ENCODE measurements at regions not wholly inside any gene's neighbourhood (a gene's known extent, or its start where the extent isn't known, plus 50 kb on each side); places are given as distances from the start of the nearest gene placed in this dataset.

DNA sequence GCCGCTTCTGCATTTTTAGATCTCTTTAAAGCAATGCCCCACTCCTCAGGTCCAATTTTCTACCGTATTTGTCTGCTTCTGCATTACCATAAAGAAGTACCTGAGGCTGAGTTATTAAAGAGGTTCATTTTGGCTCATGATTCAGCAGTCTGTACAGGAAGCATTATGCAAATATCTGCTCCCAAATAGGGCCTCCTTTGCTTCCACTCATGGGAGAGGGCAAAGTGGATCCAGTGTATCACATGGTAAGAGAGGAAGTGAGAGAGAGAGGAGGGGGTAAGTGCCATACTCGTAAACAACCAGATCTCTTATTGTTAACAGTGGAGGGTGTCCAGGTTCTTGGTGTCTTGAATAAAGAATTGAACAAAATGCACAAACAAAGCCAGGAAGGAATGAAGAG, 316.1 kb upstream of the SEL1L start:
- DNase-seq, result no peak

DNA sequence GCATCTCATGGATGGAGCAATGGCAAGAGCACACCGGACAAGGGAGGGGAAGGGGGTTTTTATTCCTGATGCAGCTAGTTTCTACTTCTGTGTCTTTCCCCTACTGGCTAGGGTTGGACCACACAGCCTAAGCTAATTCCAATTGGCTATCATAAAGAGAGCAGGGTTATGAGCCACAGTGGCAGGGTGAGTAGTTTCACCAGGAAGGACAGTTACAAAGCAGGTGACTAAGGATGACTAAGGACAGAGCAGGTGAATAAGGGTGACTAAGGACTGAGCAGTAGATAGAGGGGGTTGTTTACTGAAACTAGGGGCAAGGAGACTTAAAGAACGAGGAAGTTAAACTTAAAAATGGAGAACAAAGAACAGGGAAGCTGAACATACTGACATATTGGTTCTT, 321.4 kb upstream of the SEL1L start:
- no peak for DNase-seq

DNA sequence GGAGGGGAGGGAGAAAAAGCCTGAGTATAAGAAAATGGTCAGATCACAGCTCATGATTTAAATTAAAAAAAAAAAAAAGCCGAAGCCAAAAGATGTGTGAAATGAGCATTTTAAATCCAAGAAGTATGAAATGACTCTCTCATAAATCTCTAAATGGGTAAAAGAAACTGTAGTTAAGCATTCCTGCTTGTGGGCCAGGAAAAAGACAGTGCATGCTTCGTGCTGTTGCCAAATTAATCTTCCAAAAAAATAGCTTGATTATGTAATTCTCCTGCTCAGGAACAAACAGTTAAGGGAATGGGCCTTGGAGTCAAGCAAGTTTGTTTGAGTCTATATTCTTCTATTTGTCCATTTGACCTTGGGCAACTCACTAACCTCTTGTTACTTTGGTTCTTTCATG, 325.4 kb upstream of the SEL1L start:
- no peak for DNase-seq

DNA sequence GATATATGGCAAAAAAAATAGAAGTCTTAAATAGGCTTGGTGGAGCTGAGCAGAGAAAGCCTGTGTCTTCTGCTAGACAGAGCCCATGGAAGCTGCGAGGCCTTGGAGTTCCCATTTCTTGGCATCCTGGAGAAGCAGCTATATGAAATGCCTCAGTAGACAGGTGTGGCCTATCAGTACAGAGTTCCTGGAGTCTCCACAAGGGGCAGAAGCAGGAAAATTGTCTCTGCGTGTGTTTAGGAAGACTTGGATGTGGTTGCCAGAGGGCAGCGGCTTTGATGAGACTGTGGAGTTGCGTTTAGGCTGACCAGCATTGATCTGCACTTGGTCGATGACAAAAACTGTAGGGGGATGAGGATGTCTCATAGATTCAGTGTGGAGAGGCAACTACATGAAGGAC, 334.5 kb upstream of the SEL1L start:
- no peak for DNase-seq

DNA sequence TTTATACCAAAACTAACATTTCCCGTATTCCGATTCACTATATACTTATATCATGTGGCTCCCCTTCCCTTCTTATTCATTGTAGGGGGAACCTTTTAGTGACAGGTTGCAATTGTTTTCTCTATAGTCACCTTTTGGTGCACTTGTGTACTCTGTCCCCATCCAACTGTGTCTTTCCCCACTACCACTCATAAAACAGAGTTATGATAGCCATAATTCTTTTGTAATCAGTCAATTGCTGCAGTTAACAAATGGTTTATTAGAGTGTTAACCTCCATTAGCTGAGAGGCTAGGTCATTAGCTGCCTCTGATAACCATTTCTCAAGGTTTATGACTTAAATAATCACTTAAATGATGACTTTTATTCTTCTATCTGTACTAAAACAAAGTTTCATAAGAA, 338.1 kb upstream of the SEL1L start:
- no peak for DNase-seq

DNA sequence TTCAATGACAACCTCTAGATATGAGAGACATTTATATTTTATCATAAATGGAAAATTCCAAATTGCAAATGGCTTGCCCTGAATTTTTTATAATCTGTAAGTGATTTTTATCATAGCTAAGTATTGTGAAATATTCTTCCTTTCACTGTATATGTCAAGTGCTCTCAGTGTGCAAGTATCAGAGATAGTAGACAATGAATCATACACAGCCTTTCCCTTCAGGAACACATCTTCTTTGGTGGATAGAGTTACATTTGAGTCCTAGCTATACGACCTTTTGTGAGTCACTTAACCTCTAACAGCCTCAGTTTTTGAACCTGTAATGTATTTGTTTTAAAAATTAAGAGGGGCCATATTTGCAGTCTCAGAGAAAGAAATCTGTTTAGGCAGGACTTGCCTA, 350.7 kb upstream of the SEL1L start:
- DNase-seq, result no peak

DNA sequence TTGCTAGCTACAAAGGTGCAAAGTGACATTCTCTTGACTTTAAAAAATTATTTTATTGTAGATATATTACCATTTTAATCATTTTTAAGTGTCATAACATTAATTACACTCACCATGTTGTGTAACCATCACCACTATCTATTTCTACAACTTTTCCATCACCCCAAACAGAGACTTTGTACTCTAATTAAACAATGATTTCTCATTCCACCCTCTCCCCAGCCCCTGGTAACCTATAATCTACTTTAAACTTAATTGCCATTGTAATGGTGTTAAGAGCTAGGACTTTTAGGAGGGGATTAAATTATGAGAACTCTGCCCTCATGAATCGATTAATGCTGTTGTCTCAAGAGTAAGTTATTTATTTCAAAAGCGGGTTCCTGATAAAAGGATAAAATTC, 352.9 kb upstream of the SEL1L start:
- DNase-seq, result no peak

DNA sequence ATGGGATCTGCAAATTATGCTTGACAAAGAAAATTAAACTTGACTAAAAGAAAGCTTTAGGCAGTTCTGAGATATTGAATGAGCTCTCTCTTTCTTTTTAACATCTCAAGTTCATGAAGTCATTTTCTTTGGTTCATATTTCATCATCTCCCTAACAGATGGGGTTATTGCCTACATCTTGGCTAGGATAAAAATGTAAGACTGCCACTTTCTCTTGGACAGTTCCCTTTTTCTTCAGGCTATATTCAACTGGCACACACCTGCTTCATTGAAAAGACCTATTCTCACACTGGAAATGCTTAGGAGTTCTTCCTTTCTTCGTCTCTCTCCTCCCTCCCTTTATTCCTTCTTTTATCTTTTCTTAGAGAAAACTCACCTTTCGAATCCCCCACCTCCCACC, 355.9 kb upstream of the SEL1L start:
- DNase-seq, result no peak

DNA sequence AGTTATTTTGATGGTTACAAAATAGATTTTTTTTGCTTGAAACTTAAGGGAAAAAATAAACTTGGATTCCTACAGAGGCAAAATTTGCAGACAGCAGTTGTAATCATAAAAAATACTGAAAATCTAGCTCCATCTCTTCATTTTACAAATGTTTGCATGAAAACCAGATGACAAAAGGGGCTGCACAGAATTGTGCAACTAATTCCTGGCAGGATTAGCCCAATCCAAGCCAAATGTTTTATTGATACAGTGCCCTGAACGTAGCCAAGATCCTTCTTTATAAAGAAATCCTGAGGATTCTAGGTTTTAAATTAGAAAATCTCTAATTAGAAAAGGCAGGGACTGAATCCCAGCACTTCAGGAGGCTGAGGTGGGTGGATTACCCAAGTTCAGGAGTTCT, 356.4 kb upstream of the SEL1L start:
- no peak for DNase-seq

DNA sequence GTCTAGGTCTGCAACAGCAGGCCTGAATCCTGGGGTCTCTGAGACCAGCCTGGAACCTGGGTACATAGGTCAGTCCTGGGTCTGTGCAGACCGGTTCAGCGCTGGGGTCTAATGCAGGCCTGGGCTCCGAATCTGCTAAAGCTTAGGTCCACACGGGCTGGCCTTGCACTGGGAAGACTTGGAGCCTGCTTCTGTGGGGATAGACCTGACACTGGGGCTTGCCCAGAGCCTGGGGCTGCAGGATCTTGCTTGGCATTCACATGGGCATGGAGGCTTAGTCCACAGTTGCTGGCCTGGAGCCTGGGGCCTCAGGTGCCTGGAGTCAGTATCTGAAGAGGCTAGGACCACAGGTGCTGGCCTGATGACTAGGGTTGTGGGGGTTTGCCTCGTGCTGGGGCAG, 369.8 kb upstream of the SEL1L start:
- DNase-seq, result no peak

DNA sequence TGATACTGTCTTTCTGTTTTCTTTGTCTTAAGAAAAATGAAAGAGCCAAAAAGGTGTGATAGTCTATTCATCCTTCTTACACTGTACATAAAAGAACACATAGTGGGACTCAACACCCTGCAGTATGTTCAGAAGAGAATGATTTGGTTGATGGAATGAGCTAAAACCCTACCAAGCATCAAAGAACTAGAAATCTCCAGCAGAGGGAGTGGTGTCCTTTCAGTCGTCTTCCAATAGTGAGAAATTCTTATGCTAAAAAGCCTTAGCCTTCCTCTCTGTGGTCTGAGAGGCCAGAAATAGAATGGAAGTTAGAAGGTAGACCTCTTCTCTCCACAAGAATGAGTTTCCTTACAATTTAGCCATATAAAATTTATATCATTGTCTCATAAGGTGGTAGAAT, 393.4 kb upstream of the SEL1L start:
- no peak for DNase-seq

DNA sequence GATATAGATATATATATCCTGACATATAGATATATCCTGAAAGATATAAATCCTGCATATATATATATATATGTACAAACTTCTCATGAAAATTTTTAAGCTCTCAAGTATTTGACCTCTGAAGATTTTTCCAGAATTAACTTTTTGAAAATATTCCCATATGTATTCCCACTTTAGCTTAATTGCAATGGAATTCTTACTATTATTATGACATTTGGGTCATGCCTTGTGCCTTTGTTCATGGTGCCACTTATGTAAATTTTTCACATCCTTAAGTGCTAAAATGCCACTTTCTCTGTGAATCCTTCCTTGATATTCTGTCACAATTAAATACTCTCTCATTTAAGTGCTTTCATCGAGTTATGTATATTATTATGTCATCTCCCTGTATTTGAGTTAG, 398.2 kb upstream of the SEL1L start:
- DNase-seq, result no peak

DNA sequence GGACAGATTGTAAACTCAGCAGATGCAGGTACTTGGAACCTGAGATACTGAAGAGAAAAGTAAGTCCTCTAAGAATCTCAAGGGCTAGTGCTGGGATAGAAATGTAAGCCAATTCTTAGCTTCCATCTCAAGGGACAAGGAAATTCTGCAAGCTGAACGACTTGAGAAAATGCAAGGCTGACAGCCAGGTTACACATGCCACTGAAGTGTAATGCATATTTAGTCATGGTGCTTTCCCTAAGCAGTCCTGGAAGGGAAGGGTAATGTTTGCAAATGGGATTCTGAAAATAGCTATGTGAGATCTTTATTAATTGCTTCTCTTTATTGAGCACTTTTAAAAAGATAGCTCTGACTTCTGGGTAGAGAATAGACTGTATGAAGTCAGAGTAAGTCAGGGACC, 402.7 kb upstream of the SEL1L start:
- no peak for DNase-seq

DNA sequence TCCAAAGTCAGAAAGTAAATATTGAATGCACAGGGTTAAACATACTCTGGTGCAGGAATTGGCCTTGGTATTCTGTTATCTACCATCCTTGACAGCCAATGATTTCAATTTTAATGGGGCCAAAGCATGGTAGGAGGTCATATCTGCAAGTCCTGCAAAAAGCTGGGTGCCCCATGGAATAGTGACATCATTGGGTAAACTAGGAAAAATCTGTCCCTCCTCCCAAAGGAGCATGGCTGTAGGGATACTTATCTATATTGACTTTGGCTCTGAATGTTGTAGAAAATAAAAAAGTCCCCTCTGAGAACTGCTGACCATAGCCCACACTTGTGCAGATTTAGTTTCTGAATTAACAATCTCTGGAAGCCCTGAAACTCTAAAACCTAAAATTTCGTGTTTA, 403.2 kb upstream of the SEL1L start:
- no peak for DNase-seq

DNA sequence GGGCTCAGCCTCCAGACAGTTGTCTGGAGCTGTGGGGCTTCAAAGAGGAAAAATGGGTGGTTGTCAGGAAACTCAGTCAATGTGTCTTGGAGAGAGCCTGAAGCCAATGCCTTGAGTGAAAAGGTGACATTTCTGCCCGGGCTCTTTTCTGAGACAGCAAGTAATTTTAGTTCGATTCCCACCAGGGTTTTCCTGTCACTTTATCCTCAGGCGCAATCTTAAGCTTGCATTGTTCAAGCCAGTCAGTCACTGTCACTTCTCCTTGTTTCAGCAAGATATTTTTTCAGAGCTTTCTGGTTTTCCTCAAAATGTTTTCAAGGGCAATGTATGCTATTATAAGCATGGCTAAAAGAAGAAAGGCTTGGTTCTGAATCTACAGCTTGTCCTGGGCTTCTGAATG, 404.7 kb upstream of the SEL1L start:
- DNase-seq, result no peak

DNA sequence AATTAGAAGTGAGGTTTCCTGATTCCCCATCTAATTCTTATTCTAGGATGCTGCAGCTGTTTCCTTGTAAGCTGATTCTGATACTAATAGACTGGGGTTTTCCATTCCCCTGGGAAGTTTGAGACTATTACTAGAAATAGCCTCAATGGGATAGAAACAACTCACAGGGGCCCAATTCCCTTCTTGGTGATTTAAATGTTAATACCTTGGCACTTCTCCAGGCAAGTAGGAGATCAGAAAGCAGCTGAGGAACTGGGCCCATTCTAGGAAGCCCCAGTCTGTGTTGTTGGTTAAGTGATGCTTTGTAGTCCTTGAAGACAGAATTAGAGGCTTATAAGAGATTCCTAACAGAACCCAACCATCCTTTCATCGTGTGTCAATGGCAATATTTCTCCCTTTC, 407.0 kb upstream of the SEL1L start:
- DNase-seq, result no peak

DNA sequence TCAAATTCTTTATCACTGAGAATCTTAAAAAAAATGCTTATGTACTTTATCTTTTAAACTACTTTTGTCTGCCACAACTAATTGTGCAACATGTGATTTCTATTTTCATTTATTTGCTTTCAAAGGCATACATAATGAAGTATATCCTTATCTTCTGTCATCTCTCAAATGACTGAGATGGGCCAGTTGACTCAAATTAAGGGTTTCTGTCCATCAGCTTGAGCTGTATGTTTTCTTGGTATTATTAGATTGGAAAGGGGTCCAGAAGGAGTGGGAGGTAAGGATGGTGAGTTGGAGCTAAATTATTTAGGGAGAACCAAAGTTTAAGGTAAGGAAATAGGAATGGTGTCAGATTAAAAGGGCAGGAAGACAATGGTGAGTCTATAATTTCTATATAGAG, 408.4 kb upstream of the SEL1L start:
- no peak for DNase-seq

DNA sequence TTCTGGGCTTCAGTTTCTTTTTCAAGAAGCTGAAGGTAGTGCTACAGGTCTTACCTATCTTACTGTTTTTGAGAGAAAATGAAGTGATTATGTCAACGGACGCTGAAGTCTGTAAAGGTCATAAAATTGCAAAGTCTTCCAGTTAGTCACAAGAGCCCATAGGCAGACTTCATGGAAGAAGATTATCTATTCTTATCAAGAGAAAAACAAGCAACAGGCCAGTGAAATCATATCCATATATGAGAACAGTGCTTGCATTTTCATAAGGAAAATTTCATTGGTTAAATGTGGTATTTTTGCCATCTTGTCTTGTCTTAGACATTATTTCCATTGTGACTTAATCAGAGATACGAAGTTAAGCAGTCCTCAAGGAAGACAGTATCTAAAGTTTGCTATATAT, 412.7 kb upstream of the SEL1L start:
- DNase-seq, result no peak

DNA sequence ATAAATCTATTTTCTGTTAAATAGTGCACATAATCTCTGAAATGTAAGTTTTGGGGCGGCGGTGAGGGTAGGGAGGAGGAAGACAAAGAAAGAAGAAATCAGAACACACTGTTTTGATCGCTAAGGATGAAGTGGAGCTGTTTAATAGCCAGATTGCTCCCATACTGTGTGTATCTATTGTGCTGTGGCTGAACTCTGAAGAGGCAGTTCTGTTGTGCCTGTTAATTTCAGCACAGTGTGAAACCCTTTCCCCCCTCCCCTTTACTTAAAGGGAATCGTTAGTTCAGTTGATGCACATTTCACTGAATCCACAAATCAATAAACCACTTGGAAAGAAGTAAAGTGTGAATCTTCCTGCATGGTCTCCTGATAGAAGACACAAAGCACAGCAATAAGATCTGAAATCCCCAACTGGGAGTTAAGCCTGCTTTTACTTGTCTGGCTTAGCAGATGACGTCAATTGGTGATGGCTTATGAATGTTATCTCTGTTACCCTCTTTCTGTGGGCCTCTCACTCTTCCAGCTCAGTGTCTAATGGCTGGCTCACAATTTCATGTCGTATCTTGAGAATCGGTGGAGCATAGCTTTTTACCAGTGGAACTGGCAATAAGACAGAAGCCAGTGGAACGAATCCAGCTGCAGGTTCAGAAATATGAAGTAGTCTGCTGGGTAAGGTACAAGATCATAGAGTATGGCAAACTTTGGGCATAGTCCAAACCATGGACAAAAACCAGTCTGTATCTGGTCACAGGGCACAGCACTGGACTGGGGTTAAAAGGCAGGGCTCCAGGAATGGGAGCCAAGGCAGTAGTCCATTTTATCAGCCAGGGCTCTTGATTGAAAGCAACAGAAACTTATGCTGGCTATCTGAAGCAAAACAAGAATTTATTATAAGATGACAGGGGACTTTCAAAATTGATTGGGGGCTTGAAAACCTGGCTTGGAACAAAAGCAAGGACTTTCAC, 413.5 kb upstream of the SEL1L start:
- no peak for DNase-seq

DNA sequence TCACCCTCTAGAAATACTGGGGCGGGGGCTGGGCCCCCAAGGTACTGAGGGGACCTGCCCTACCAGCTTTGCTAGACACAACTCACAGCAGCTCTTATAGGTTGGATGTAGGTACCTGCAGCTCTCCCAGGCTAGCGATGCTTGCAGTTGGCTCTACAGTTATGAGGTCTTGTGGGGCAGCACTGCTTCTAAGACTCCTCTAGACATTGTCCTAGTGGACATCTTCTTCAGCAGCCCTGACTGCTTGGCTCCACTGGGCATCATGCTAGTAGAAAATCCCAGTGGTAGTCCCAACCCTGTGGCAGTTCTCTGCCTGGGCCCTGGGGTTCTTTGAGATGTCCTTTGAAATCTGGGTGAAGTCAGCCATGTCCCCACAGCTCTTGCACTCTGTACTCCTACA, 419.3 kb upstream of the SEL1L start:
- no peak for DNase-seq

DNA sequence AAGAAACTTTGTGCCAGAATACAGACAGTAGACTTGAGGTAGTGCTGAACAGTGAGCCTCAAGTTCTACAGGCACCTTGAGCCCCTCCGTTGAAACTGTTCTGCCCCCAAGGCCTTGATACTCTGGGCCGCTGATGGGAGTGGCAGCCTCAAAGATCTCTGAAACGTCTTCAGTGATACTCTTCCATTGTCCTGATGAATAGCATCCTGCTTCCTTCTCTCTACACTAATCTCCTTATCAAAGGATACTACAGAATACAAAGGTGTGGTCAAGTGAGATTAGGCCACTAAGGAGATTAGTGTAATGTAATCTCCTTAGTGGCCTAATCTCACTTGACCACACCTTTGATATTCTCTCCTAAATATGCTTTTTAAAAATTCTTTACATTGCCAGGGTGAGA, 419.8 kb upstream of the SEL1L start:
- DNase-seq, result no peak

DNA sequence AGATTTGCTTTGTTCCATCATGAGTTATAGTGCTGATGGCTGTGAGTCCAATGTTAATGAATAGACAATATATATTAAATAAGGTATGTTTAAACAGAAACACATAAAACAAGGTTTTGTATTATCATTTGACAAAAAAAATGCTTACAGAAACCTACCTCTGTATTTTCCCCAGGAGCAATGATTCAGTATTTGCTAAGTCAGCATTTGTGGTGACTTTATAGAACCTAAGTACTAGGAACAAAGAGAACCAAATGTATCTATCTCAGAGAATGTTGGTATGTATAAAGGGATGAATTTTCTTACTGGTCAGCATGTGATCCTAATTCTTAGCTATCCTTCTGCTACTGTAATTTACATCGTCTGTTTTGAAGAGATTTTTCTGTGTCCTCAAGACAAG, 421.5 kb upstream of the SEL1L start:
- no peak for DNase-seq

DNA sequence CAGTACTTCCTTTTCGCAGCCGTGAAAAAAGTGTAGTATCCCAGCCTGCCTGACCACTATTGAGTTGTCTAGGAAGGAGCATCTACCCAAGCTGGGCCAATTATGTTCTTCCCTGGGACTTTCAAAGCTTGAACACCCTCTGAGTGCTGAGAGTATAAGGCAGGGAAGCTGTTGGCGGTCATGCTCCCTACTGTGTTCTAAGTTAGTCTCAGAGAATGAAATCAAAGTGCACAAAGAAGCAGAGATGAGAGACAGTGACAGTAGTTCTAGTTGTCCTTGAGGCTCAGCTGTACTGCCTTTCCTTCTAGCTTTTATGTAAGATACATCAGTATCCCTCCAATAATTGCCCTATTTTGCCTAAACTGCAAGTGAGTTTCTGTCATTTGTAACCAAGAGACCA, 427.1 kb upstream of the SEL1L start:
- DNase-seq, result no peak

DNA sequence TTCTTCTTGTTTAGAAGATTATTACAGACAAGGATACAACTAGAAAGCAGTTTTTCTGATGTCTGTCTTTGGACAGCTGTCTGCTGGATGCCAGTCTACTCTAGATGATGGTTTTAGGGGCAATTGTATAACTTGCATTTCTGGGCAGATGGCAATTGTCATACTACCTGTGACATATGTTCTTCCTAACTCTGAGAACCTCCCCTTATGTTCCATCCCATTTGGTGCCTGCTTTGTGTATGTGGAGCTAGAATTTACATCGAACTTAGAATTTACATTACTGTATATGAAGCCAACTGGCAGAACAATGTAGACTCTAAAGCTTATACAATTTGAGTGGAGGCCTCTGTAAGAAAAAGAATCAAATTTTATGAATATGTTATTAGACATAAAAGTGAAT, 430.2 kb upstream of the SEL1L start:
- no peak for DNase-seq

DNA sequence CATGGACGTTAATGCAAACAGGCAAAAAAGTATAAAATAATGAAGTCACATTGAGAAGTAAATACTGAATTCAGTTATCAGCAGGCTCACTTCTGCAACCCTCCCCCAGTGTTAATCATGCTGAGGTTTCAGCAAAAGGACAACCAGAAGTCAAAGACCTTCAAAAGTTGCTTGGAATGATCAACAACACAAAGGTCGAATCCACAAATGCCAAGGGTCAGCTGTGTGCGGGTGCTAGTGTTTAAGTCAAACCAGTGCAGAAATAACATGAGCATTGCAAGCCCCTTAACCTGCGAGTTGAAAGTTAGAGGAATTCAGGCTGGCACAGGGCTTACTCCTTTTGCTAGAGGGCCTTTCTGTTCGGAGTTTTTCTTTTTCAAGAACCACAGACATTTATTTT, 436.7 kb upstream of the SEL1L start:
- no peak for DNase-seq
